HG03045 (cell line): ENCODE measurements at regions not wholly inside any gene's neighbourhood (a gene's known extent, or its start where the extent isn't known, plus 50 kb on each side); places are given as distances from the start of the nearest gene placed in this dataset.

Source experiments
- ATAC-seq: cut with Tn5 transposase; IDR thresholded peaks from one replicate; pipeline ENCODE4 v1.9.1; 2021; ENCODE audit warnings: mild to moderate bottlenecking, moderate library complexity; ENCODE audit not compliant: unreplicated experiment

- no peak for ATAC-seq
Observed at GRCh38 chr2:221715523-221716247, 143.6 kb upstream of the EPHA4 start.

DNA sequence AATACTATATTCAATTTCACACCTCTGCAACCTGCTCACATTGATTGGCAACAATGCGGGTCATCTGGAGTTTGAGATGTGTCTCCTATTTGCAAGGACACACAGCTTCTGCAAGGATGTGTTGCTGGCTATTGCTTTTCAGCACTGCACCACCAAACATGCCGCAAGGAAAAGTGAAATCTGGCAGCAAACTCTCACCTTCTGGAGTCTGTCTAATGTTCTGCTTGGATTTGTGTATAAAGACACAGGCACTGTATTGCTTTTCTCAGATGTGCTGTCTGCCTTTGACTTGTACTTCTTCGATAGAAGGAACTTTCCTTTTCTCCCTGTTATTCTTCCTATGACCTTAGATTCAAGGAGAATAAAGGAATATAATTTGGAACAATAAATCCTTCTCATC is 138.6 kb upstream of the EPHA4 start:
- no peak for ATAC-seq

DNA sequence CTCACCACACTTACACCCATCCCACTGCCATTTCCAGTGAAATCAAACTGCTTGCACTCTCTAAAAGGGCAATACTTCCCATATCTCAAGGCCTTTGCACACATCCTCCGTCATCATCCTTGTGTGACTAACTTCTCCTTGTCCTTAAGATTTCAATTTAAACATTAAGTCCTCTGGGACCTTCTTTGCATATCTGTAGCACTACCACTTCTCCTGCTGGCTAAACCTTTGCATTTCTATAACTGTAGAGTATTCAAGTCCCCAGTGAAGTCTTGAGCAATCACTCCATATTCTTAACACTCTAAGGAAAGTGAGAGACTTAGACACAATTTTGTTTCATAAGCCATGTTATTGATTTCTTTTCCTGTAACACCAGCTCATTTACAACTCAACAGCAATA is 136.8 kb upstream of the EPHA4 start:
- no peak for ATAC-seq

GRCh38 chr2:221705185-221705877 is 133.2 kb upstream of the EPHA4 start:
- ATAC-seq: no peak

DNA sequence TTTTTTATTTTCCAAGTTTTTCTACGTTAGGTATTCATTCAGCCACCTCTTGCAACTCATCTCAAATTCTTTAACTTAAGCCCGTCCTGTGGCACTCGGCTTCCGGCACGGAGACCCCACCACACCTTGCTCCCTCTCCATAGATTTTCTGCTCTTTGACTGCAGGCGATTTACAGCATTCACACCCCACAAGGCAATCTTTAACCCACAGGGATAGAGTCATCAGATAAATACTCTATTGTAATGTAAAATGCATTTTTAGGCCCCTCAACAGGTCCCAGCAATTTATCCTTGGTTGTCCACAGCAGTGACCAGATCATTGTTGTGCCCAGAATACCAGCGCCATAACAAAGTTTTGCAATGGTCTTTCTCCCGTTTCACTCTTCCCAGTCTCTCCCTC is 132.3 kb upstream of the EPHA4 start:
- no peak for ATAC-seq

DNA sequence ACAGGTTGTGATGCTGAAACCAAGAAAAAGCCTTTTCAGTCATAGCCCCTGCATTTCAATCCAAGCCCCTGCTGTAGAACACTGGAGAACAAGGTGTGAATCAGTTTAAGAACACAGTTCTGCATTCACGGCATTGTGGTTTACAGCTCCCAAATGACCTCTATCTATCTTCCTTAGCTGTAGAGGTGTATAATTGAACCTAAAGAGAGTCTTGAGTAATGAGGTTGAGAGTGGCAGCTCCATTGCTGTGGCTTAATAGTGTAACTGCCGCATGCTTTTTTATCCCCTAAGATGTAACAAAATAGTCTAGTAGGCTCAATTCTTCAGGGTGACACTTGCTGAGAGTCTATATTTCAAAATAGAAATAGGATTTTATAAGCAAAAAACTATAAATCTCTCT is 121.3 kb upstream of the EPHA4 start:
- no peak for ATAC-seq

DNA sequence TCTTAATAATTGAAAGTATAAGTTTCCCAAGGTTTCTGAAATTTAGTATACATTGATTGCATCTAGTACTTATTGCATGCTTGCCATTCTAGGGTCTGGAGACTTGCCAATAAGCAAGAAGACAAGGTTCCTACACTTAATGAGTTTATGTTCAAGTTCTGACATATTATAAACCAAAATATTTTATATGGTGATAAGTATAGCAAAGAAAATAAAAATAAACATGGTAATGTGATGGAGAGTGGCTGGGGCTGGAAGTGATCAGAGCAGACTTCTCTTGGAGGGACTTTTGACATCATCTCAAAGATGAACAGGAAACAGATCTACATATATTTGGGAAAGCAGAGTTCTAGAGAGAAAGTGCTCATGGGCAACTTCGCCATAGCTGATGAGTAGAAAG is 119.5 kb upstream of the EPHA4 start:
- ATAC-seq: no peak

DNA sequence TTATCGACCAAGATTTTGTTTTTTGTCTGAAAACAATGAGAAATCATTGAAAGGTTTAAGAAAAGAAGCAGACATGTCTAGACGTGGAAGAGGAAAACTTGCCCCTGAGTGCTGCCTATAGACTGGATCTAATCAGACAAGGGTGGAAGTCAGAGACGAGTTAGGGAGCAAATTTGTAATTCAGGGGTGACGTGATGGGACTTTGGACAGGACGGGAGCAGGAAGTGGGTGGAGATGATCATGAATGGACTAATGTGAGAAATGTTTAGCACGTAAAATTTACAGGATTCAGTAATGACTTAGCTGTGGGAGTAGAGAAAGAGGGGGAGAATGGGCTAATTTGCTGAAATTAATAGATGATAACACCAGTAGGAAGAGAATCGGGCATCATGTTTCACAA is 117.0 kb upstream of the EPHA4 start:
- ATAC-seq: no peak

GRCh38 chr2:221680548-221680947 is 108.4 kb upstream of the EPHA4 start:
- no peak for ATAC-seq

GRCh38 chr2:221677688-221678087 is 105.6 kb upstream of the EPHA4 start:
- ATAC-seq: no peak

- no peak for ATAC-seq
Observed at GRCh38 chr2:221676566-221677172, 104.6 kb upstream of the EPHA4 start.

DNA sequence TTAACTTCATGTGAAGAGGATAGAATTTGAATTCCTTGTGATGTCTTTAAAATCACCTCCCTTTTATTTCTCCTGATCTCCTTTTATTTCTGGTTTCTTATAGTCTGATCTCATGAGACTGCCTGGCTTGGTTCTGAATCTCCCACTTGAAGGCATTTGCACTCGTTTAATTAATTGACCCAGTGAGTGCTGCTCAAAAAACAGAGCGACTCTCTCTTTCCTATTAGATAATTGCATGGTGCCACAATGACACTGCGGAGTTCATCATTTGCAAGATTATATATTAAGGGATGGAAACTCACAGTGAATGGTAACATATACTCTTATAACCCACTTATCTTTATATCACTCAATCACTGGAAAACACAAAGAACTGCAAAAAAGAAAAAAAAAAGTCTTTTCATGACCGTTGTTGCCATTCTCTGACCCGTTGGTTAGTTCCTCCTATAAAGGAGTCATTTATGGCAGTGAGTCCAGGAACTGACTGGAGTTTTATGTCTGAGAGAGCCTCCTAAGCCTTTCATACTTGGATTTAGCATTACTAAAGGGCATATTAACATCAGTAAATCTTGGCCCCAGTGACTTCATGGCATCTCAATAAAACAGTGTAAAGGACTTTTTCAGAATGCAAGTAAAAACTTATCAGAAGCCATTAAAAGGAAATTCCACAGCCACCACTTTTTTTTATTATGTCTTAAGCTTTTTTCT is 103.3 kb upstream of the EPHA4 start:
- no peak for ATAC-seq

- no peak for ATAC-seq
Observed at GRCh38 chr2:221674446-221674845, 102.3 kb upstream of the EPHA4 start.

- ATAC-seq: no peak
Observed at GRCh38 chr2:221673248-221673647, 101.1 kb upstream of the EPHA4 start.

- ATAC-seq: no peak
Observed at GRCh38 chr2:221671515-221671914, 99.4 kb upstream of the EPHA4 start.

DNA sequence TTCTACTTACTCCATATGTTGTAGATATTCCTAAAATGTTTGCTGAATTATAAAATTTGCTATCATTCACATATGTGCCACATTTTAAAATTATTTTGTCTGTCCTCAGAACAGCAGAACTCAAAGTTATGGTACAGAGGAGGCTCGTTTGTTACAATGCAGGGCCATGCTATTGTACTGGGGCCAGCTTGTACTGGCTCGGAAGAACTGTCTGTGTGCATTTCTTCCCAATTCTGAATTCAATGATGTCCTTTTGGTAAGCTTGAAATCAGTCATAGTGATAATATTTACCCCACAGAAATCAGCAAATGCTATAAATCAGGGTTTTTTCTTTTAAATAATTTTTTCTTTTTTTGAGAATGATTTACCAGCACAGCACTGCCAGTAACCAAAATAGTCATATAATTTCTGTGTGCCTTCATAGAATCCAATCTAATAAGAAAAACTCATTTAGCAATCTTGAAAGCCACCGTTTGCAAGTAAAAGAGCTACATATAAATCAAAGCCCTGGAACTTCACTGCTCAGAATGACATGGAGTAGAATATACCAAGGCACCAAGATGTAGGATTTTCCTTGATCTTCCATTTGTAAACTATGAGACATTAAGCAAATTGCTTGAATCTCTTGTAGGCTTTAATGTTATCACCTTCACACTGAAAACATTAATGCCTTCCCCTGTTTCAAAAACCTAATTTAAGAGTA is 90.7 kb upstream of the EPHA4 start:
- ATAC-seq: no peak

DNA sequence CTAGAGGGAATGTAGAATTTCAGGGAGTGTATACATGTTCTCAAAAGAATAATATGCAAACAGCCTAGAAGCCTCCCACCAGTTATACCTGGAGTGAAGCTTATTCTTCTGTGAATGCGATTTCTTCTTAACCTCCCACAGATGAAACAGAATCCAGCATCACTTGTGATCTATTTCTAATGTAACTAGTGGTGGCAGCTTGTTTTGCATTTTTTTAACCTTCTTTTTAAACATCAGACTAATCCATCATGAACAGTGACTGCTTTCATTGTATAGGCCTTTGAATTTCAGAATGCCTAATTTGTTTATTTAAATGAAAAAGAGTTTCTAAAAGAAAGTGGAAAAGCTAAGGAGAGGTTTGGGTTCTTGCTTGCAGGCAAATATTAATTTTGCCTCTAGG is 85.7 kb upstream of the EPHA4 start:
- ATAC-seq: no peak

- no peak for ATAC-seq
Observed at GRCh38 chr2:221655300-221655699, 83.2 kb upstream of the EPHA4 start.

GRCh38 chr2:221653182-221653581 is 81.1 kb upstream of the EPHA4 start:
- ATAC-seq: no peak

DNA sequence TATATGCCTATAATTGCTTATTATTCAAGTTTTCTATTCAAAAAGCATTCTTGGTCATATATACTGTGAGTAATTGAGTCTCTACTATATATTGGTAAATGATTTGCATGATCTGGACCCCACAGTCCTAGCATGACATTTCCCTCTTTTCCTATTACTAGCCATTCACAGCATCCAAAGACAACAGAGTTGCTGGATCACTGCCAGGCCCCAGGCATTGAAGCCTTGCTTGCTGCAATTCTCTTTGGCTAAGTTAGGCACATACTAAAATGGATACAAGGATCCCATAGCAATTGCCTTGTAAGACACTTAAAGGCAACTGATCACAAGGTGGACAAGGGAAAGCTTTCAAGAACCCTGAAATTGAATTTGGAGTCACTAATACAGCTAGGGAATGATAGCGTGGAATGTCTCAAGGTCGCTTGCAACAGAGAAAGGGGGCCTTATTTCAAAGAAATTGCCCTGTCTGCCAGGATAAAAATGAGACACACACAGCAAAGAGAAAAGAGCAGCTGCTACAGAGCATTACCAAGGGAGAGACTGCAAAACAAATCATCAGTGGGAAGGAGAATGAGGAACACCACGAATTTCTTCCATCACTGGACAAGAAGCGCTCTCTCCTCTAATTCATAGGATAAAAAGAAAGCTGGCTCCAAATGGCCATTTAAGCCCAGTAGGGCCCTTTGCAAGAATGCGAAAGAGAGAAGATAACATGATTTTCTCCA is 77.1 kb upstream of the EPHA4 start:
- ATAC-seq: no peak
